Liver (tissue), 8 donors: ENCODE measurements at regions not wholly inside any gene's neighbourhood (a gene's known extent, or its start where the extent isn't known, plus 50 kb on each side); places are given as distances from the start of the nearest gene placed in this dataset.

Source experiments
- DNase-seq: peaks from one replicate; pipeline ENCODE4 v3.0.0-alpha.2; 2017; ENCODE audit warnings: low spot score
- H3K27ac ChIP-seq, 2 donors: one replicate each; pipeline ENCODE4 v1.7.0; 2013; ENCODE audit warnings: inconsistent platforms in 2 of 2, low read length in 2 of 2, control low read depth in 1 of 2, low read depth in 1 of 2, mild to moderate bottlenecking in 1 of 2
- H3K27me3 ChIP-seq, 4 donors: one replicate each; pipeline versions ENCODE4 v1.6.1 to v1.7.0; 2013; ENCODE audit warnings: low read length in 3 of 4, inconsistent platforms in 1 of 4, mild to moderate bottlenecking in 1 of 4, moderate library complexity in 1 of 4; ENCODE audit not compliant: control insufficient read depth in 4 of 4, insufficient read depth in 4 of 4
- H3K36me3 ChIP-seq, 4 donors: one replicate each; pipeline versions ENCODE4 v1.6.1 to v1.7.0; 2013; ENCODE audit warnings: low read length in 3 of 4, mild to moderate bottlenecking in 3 of 4, low read depth in 1 of 4, moderate library complexity in 1 of 4; ENCODE audit not compliant: control insufficient read depth in 4 of 4, insufficient read depth in 3 of 4
- H3K4me1 ChIP-seq, 4 donors: one replicate each; pipeline versions ENCODE4 v1.6.1 to v1.7.0; 2013; ENCODE audit warnings: low read length in 3 of 4, mild to moderate bottlenecking in 3 of 4, moderate library complexity in 1 of 4; ENCODE audit not compliant: control insufficient read depth in 4 of 4, insufficient read depth in 4 of 4
- H3K4me3 ChIP-seq, 3 donors: one replicate each; pipeline versions ENCODE4 v1.6.1 to v1.7.0; 2013; ENCODE audit warnings: low read length in 3 of 3, control low read depth in 1 of 3, low read depth in 1 of 3, mild to moderate bottlenecking in 1 of 3
- H3K9ac ChIP-seq, 2 donors: one replicate each; pipeline ENCODE4 v1.7.0; 2013; ENCODE audit warnings: low read length in 2 of 2, mild to moderate bottlenecking in 2 of 2, moderate library complexity in 2 of 2, control low read depth in 1 of 2, low read depth in 1 of 2
- H3K9me3 ChIP-seq, 4 donors: one replicate each; pipeline versions ENCODE4 v1.6.1 to v1.7.0; 2013; ENCODE audit warnings: low read length in 3 of 4; ENCODE audit not compliant: control insufficient read depth in 4 of 4
- ATF3 ChIP-seq: IDR thresholded peaks from 2 replicates; pipeline ENCODE4 v1.6.1; 2016; ENCODE audit warnings: antibody characterized with exemption
- CTCF ChIP-seq: fragments of 150-350 bp; IDR thresholded peaks from 2 replicates; pipeline ENCODE4 v1.5.1; 2017; ENCODE audit warnings: improper control_type of control experiment, low read depth, low read length; ENCODE audit not compliant: missing input control
- EGR1 ChIP-seq, 2 donors: IDR thresholded peaks; 2 replicates each; pipeline ENCODE4 v1.6.1; 2016 to 2018; ENCODE audit warnings: antibody characterized with exemption in 2 of 2, low read depth in 2 of 2
- FOXA1 ChIP-seq: IDR thresholded peaks from 2 replicates; pipeline ENCODE4 v1.6.1; 2016; ENCODE audit warnings: antibody characterized with exemption
- FOXA2 ChIP-seq: IDR thresholded peaks from 2 replicates; pipeline ENCODE4 v1.6.1; 2016; ENCODE audit warnings: antibody characterized with exemption
- GABPA ChIP-seq, 2 donors: IDR thresholded peaks in 1 of 2; conservative IDR thresholded peaks in 1 of 2; 2 replicates each; pipeline ENCODE4 v1.6.1; 2016; ENCODE audit warnings: antibody characterized with exemption in 2 of 2, mild to moderate bottlenecking in 1 of 2, moderate library complexity in 1 of 2
- HNF4A ChIP-seq, 2 donors: conservative IDR thresholded peaks; 2 replicates each; pipeline ENCODE4 v1.6.1; 2016; ENCODE audit warnings: antibody characterized with exemption in 2 of 2, mild to moderate bottlenecking in 2 of 2
- HNF4G ChIP-seq: IDR thresholded peaks from 2 replicates; pipeline ENCODE4 v1.6.1; 2016; ENCODE audit warnings: antibody characterized with exemption
- JUND ChIP-seq, 2 donors: IDR thresholded peaks; 2 replicates each; pipeline ENCODE4 v1.6.1; 2016; ENCODE audit warnings: antibody characterized with exemption in 2 of 2
- NR2F2 ChIP-seq: IDR thresholded peaks from 2 replicates; pipeline ENCODE4 v1.6.1; 2016; ENCODE audit warnings: antibody characterized with exemption
- RAD21 ChIP-seq, 2 donors: IDR thresholded peaks; 2 replicates each; pipeline ENCODE4 v1.6.1; 2016; ENCODE audit warnings: antibody characterized with exemption in 2 of 2, mild to moderate bottlenecking in 2 of 2
- RXRA ChIP-seq, 2 donors: IDR thresholded peaks; 2 replicates each; pipeline ENCODE4 v1.6.1; 2017 to 2018; ENCODE audit warnings: antibody characterized with exemption in 2 of 2, mild to moderate bottlenecking in 1 of 2
- SP1 ChIP-seq: IDR thresholded peaks from 2 replicates; pipeline ENCODE4 v1.6.1; 2018; ENCODE audit warnings: antibody characterized with exemption, mild to moderate bottlenecking
- TAF1 ChIP-seq: conservative IDR thresholded peaks from 2 replicates; pipeline ENCODE4 v1.6.1; 2016; ENCODE audit warnings: antibody characterized with exemption, mild to moderate bottlenecking
- YY1 ChIP-seq: IDR thresholded peaks from 2 replicates; pipeline ENCODE4 v1.6.1; 2016; ENCODE audit warnings: antibody characterized with exemption, mild to moderate bottlenecking
- ZBTB33 ChIP-seq: IDR thresholded peaks from 2 replicates; pipeline ENCODE4 v1.6.1; 2016; ENCODE audit warnings: antibody characterized with exemption
- WGBS: extraction: QIAGEN DNeasy Blood & Tissue Kit; methylation state at CpG from one replicate; pipeline ENCODE4 v1.1.7; 2013; 5-methylcytosine and 5-hydroxymethylcytosine counted together
- TF ChIP-seq, protein P1 (sequence below): IDR thresholded peaks from 2 replicates; pipeline ENCODE4 v1.6.1; 2016; ENCODE audit warnings: antibody characterized with exemption, mild to moderate bottlenecking
- TF ChIP-seq, protein P2 (sequence below): IDR thresholded peaks from 2 replicates; pipeline ENCODE4 v1.6.1; 2016; ENCODE audit warnings: antibody characterized with exemption
- donor health status: healthy.
- donor health status: healthy.
- donor health status: healthy.
- donor health status: healthy.
- donor health status: healthy.

DNA sequence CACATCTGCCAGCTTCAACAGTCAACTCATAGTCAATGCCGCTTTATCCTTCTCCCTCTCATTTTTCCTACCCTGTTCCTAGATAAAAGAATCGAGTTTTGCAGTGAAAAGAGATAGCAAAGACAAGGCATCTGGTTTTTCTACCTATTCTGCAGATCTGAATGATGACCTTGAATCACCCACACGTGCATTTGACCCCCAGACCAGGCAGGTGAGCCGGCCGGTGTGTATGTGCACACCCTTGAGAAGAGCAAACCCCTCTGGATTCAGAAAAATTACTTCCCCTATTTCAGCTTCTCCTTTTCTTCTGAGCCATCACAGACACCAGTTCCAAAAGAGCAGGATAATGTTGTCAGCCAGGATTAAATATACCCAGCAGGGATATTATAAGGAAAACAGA is 115.6 kb upstream of the ST6GAL2 start:
- no peak for TF ChIP-seq JUND (IDR thresholded peaks at IDR 0.05)
- TF ChIP-seq FOXA1, result no peak
- TF ChIP-seq, protein P1, sequence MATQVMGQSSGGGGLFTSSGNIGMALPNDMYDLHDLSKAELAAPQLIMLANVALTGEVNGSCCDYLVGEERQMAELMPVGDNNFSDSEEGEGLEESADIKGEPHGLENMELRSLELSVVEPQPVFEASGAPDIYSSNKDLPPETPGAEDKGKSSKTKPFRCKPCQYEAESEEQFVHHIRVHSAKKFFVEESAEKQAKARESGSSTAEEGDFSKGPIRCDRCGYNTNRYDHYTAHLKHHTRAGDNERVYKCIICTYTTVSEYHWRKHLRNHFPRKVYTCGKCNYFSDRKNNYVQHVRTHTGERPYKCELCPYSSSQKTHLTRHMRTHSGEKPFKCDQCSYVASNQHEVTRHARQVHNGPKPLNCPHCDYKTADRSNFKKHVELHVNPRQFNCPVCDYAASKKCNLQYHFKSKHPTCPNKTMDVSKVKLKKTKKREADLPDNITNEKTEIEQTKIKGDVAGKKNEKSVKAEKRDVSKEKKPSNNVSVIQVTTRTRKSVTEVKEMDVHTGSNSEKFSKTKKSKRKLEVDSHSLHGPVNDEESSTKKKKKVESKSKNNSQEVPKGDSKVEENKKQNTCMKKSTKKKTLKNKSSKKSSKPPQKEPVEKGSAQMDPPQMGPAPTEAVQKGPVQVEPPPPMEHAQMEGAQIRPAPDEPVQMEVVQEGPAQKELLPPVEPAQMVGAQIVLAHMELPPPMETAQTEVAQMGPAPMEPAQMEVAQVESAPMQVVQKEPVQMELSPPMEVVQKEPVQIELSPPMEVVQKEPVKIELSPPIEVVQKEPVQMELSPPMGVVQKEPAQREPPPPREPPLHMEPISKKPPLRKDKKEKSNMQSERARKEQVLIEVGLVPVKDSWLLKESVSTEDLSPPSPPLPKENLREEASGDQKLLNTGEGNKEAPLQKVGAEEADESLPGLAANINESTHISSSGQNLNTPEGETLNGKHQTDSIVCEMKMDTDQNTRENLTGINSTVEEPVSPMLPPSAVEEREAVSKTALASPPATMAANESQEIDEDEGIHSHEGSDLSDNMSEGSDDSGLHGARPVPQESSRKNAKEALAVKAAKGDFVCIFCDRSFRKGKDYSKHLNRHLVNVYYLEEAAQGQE, result no peak
- TF ChIP-seq NR2F2, result no peak
- TF ChIP-seq RAD21 (IDR thresholded peaks at IDR 0.05), result no peak
- TF ChIP-seq HNF4G, result no peak
- TF ChIP-seq ZBTB33, result no peak
- TF ChIP-seq ATF3, result no peak
- no peak for TF ChIP-seq FOXA2
- TF ChIP-seq, protein P2, sequence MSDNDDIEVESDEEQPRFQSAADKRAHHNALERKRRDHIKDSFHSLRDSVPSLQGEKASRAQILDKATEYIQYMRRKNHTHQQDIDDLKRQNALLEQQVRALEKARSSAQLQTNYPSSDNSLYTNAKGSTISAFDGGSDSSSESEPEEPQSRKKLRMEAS, result no peak
- no peak for TF ChIP-seq CTCF
- TF ChIP-seq RXRA (IDR thresholded peaks at IDR 0.05), result no peak
- no peak for TF ChIP-seq YY1
- no peak for TF ChIP-seq TAF1
- TF ChIP-seq EGR1 (IDR thresholded peaks at IDR 0.05; ENCODE audit: low read depth in 2 of 2), result no peak
- no peak for TF ChIP-seq GABPA (IDR thresholded peaks at IDR 0.05 in 1 of 2, conservative IDR thresholded peaks at IDR 0.05 in 1 of 2)
- TF ChIP-seq HNF4A (conservative IDR thresholded peaks at IDR 0.05), result no peak
- no peak for TF ChIP-seq SP1
- Histone ChIP-seq H3K9me3 (no peaks in the 10 kb centered on the region), H3K27ac (no peak overlapping the region), H3K9ac (no peak overlapping the region), H3K36me3 (no peaks in the 10 kb centered on the region), H3K4me3 (no peak overlapping the region), H3K27me3 (peaks cover 0 to 2% (median 0%) of the 10 kb centered on the region in 4 donors), H3K4me1 (no peaks in the 10 kb centered on the region)
- 58% methylated on average over 5 of the region's 5 CpGs for WGBS
- no peak for DNase-seq
